Smooth muscle cell (in vitro differentiated cells): ENCODE measurements at regions not wholly inside any gene's neighbourhood (a gene's known extent, or its start where the extent isn't known, plus 50 kb on each side); places are given as distances from the start of the nearest gene placed in this dataset.

Experiments used
- DNase-seq: peaks from one replicate; lab custom pipeline; 2025; ENCODE audit not compliant: unreplicated experiment; lab: John Stamatoyannopoulos, UW
- H2AFZ ChIP-seq: fragments of 200-600 bp; sonication (generic); 2 replicates; pipeline ENCODE4 v1.6.0; 2016; ENCODE audit warnings: antibody characterized with exemption, low read depth, mild to moderate bottlenecking
- H3F3A ChIP-seq: fragments of 200-600 bp; sonication (generic); 2 replicates; pipeline ENCODE4 v1.6.0; 2017; ENCODE audit warnings: antibody characterized with exemption, low read depth
- H3K27ac ChIP-seq: fragments of 200-600 bp; sonication (generic); 2 replicates; pipeline ENCODE4 v1.5.1; 2016; ENCODE audit warnings: low read depth, mild to moderate bottlenecking
- H3K27me3 ChIP-seq: fragments of 200-600 bp; sonication (generic); 2 replicates; pipeline ENCODE4 v1.6.1; 2016; ENCODE audit warnings: low read depth, mild to moderate bottlenecking
- H3K36me3 ChIP-seq: fragments of 200-600 bp; sonication (generic); 2 replicates; pipeline ENCODE4 v1.5.1; 2016; ENCODE audit warnings: low read depth
- H3K4me1 ChIP-seq: fragments of 200-600 bp; sonication (generic); 2 replicates; pipeline ENCODE4 v1.5.1; 2016; ENCODE audit warnings: low read depth
- H3K4me2 ChIP-seq: fragments of 200-600 bp; sonication (generic); 2 replicates; pipeline ENCODE4 v1.6.0; 2016; ENCODE audit warnings: mild to moderate bottlenecking
- H3K4me3 ChIP-seq: fragments of 200-600 bp; sonication (generic); 2 replicates; pipeline ENCODE4 v1.5.1; 2016; ENCODE audit warnings: mild to moderate bottlenecking
- H3K79me2 ChIP-seq: fragments of 200-600 bp; sonication (generic); 2 replicates; pipeline ENCODE4 v1.6.0; 2016; ENCODE audit warnings: low read depth, mild to moderate bottlenecking
- H3K9ac ChIP-seq: fragments of 200-600 bp; sonication (generic); 2 replicates; pipeline ENCODE4 v1.6.0; 2016; ENCODE audit warnings: low read depth
- H3K9me3 ChIP-seq: fragments of 200-600 bp; sonication (generic); replicated peaks from 2 replicates; pipeline ENCODE4 v1.5.1; 2016; ENCODE audit warnings: low read depth
- H4K20me1 ChIP-seq: fragments of 200-600 bp; sonication (generic); 2 replicates; pipeline ENCODE4 v1.6.0; 2016; ENCODE audit warnings: low read depth
- CTCF ChIP-seq: fragments of 200-600 bp; sonication (generic); IDR thresholded peaks from 2 replicates; pipeline ENCODE4 v1.5.1; 2017; ENCODE audit warnings: borderline replicate concordance, mild to moderate bottlenecking, antibody characterized with exemption; ENCODE audit not compliant: insufficient read depth, poor library complexity, severe bottlenecking
- WGBS: methylation state at CpG from one replicate; pipeline ENCODE4 v1.1.7; 2016; ENCODE audit warnings: low lambda C conversion rate; 5-methylcytosine and 5-hydroxymethylcytosine counted together

- Histone ChIP-seq H3K79me2 (no peaks in the 10 kb centered on the region), H3K9ac (no peak overlapping the region), H3K36me3 (no peaks in the 10 kb centered on the region), H3K4me3 (no peak overlapping the region), H3K27ac (no peak overlapping the region), H3K27me3 (no peaks in the 10 kb centered on the region), H4K20me1 (no peaks in the 10 kb centered on the region), H3K4me1 (peaks cover 27% of the 10 kb centered on the region), H3K4me2 (no peak overlapping the region), H3F3A (no peaks in the 10 kb centered on the region), H3K9me3 (no peaks in the 10 kb centered on the region), H2AFZ (no peak overlapping the region)
- DNase-seq = no peak
- 71% methylated on average over 4 of the region's 4 CpGs for WGBS
- TF ChIP-seq CTCF = no peak
Observed at GRCh38 chr12:97250483-97250882, 212.1 kb upstream of the RMST start.

GRCh38 chr12:97257726-97258125 is 204.9 kb upstream of the RMST start:
- no peak overlapping the region for H3K9ac ChIP-seq
- H3K9me3 ChIP-seq = no peaks in the 10 kb centered on the region
- no peaks in the 10 kb centered on the region for H3K27me3 ChIP-seq
- DNase-seq = no peak
- H3K79me2 ChIP-seq = no peaks in the 10 kb centered on the region
- H3K36me3 ChIP-seq = no peaks in the 10 kb centered on the region
- H3K4me1 ChIP-seq = peaks cover 14% of the 10 kb centered on the region
- WGBS = 88% methylated on average over 3 of the region's 3 CpGs
- H3K27ac ChIP-seq = no peak overlapping the region
- no peak overlapping the region for H2AFZ ChIP-seq
- H3K4me2 ChIP-seq = no peak overlapping the region
- no peaks in the 10 kb centered on the region for H3F3A ChIP-seq
- H3K4me3 ChIP-seq = no peak overlapping the region
- no peak for TF ChIP-seq CTCF
- H4K20me1 ChIP-seq = no peaks in the 10 kb centered on the region

GRCh38 chr12:97259098-97259497 is 203.5 kb upstream of the RMST start:
- Histone ChIP-seq H2AFZ (no peak overlapping the region), H3F3A (no peaks in the 10 kb centered on the region), H3K4me2 (no peak overlapping the region), H3K4me1 (peaks cover 10% of the 10 kb centered on the region), H3K27me3 (no peaks in the 10 kb centered on the region), H3K4me3 (no peak overlapping the region), H3K9ac (no peak overlapping the region), H4K20me1 (no peaks in the 10 kb centered on the region), H3K79me2 (no peaks in the 10 kb centered on the region), H3K9me3 (no peaks in the 10 kb centered on the region), H3K27ac (no peak overlapping the region), H3K36me3 (no peaks in the 10 kb centered on the region)
- no peak for TF ChIP-seq CTCF
- no peak for DNase-seq
- WGBS = 89% methylated on average over 2 of the region's 2 CpGs

- Histone ChIP-seq H3K9me3 (no peaks in the 10 kb centered on the region), H3K4me1 (no peaks in the 10 kb centered on the region), H3K79me2 (no peaks in the 10 kb centered on the region), H3K9ac (no peak overlapping the region), H4K20me1 (no peaks in the 10 kb centered on the region), H3K4me3 (no peak overlapping the region), H3F3A (no peaks in the 10 kb centered on the region), H3K36me3 (no peaks in the 10 kb centered on the region), H3K4me2 (no peak overlapping the region), H2AFZ (no peak overlapping the region), H3K27ac (no peak overlapping the region), H3K27me3 (no peaks in the 10 kb centered on the region)
- no peak for TF ChIP-seq CTCF
- 74% methylated on average over 9 of the region's 9 CpGs for WGBS
- DNase-seq = no peak
Observed at GRCh38 chr12:97260786-97261185, 201.8 kb upstream of the RMST start.
